HCT116 (cell line): ENCODE measurements at regions not wholly inside any gene's neighbourhood (a gene's known extent, or its start where the extent isn't known, plus 50 kb on each side); places are given as distances from the start of the nearest gene placed in this dataset.

Experiments
- CTCF ChIP-seq, 3 experiments: fragments of 200-600 bp in 1 of 3; sonication (generic) in 1 of 3; IDR thresholded peaks in 2 of 3; conservative IDR thresholded peaks in 1 of 3; 2 replicates each; pipeline ENCODE4 v1.5.1; 2012 to 2017; ENCODE audit warnings: low read depth in 2 of 3, low read length in 2 of 3, antibody characterized with exemption in 1 of 3, borderline replicate concordance in 1 of 3, control low read depth in 1 of 3, mild to moderate bottlenecking in 1 of 3, mixed read lengths in 1 of 3, mixed run types in 1 of 3, moderate library complexity in 1 of 3; ENCODE audit not compliant: insufficient read depth in 1 of 3
- EZH2 ChIP-seq: fragments of 200-600 bp; sonication (generic); IDR thresholded peaks from 2 replicates; pipeline ENCODE4 v1.6.1; 2017; ENCODE audit warnings: antibody characterized with exemption, mixed run types
- MAX ChIP-seq: IDR thresholded peaks from 2 replicates; pipeline ENCODE4 v1.6.1; 2012
- POLR2A ChIP-seq: IDR thresholded peaks from 2 replicates; pipeline ENCODE4 v1.7.0; 2011; ENCODE audit warnings: borderline replicate concordance; ENCODE audit not compliant: insufficient read depth, insufficient read length; ENCODE audit errors: extremely low read depth
- YY1 ChIP-seq: IDR thresholded peaks from 2 replicates; pipeline ENCODE4 v1.6.1; 2011; ENCODE audit warnings: low read length, low read depth, moderate library complexity, mild to moderate bottlenecking; ENCODE audit not compliant: insufficient replicate concordance; ENCODE audit errors: extremely low read depth
- ZBTB33 ChIP-seq: IDR thresholded peaks from 2 replicates; pipeline ENCODE4 v1.6.1; 2011; ENCODE audit warnings: mild to moderate bottlenecking, low read length, moderate library complexity; ENCODE audit not compliant: insufficient replicate concordance; ENCODE audit errors: extremely low read depth
- ZNF274 ChIP-seq: fragments of 200-500 bp; sonication (Bioruptor generic); IDR thresholded peaks from 2 replicates; pipeline ENCODE4 v1.6.1; 2014; ENCODE audit warnings: mild to moderate bottlenecking, low read depth, low read length, inconsistent platforms

- TF ChIP-seq YY1 (no peak), CTCF (IDR thresholded peaks at IDR 0.05 in 2 of 3, conservative IDR thresholded peaks at IDR 0.05 in 1 of 3; ENCODE audit: borderline replicate concordance in 1 of 3, insufficient read depth in 1 of 3, low read depth in 2 of 3, low read length in 2 of 3) (no peak), EZH2 (no peak), MAX (no peak), ZNF274 (no peak), POLR2A (no peak), ZBTB33 (no peak)
Observed at GRCh38 chr5:4698596-4698995, 441.5 kb upstream of the ADAMTS16 start.
